Panc1 (cell line): ENCODE measurements at regions not wholly inside any gene's neighbourhood (a gene's known extent, or its start where the extent isn't known, plus 50 kb on each side); places are given as distances from the start of the nearest gene placed in this dataset.
"Not testable (repeated sequence)": the region's sequence is repeated elsewhere in the genome, so short reads cannot be mapped to it uniquely, and the experiment has no call there.

ENCODE experiments used
- ATAC-seq: fragments of 200-7000 bp; cut with Tn5 transposase; 2 replicates; pipeline ENCODE4 v1.9.1; 2020; ENCODE audit warnings: mild to moderate bottlenecking, moderate library complexity
- BruUV-seq: library from RNA; stranded (reverse); fragments of 400-500 nt; replicated peaks from 2 replicates; lab custom pipeline; 2021; lab: Mats Ljungman, UMichigan
- CTCF ChIA-PET: fragments of 300-600 bp; sonication (Branson Sonifier 250); formaldehyde crosslinking; loops from one replicate; lab custom pipeline; 2022; ENCODE audit warnings: antibody characterized with exemption; lab: Charles Lee
- POLR2A ChIA-PET: fragments of 300-600 bp; sonication (Branson Sonifier 250); formaldehyde crosslinking; loops from one replicate; lab custom pipeline; 2022; ENCODE audit warnings: antibody characterized with exemption; lab: Charles Lee
- DNase-seq: peaks from one replicate; pipeline ENCODE4 v3.0.0-alpha.2; 2010; ENCODE audit warnings: low read depth, low spot score
- H3K27ac ChIP-seq: 2 replicates; pipeline ENCODE4 v1.5.1; 2011; ENCODE audit warnings: mild to moderate bottlenecking, low read length, inconsistent platforms
- H3K27me3 ChIP-seq: fragments of 200-500 bp; sonication (Bioruptor generic); 2 replicates; pipeline ENCODE4 v1.6.0; 2014; ENCODE audit warnings: low read length, inconsistent platforms; ENCODE audit not compliant: control insufficient read depth, insufficient read depth
- H3K36me3 ChIP-seq: fragments of 200-500 bp; sonication (Bioruptor generic); 2 replicates; pipeline ENCODE4 v1.5.1; 2014; ENCODE audit warnings: inconsistent platforms, mild to moderate bottlenecking, low read length, moderate library complexity; ENCODE audit not compliant: control insufficient read depth, insufficient read depth
- H3K4me1 ChIP-seq: 2 replicates; pipeline ENCODE4 v1.5.1; 2011; ENCODE audit warnings: inconsistent platforms, mild to moderate bottlenecking, low read length, moderate library complexity; ENCODE audit not compliant: control insufficient read depth, insufficient read depth
- H3K4me3 ChIP-seq, 2 experiments: 2 replicates each; pipeline ENCODE4 v1.5.1; 2011 to 2012; ENCODE audit warnings: low read depth in 2 of 2, low read length in 2 of 2, mild to moderate bottlenecking in 2 of 2, inconsistent platforms in 1 of 2, moderate library complexity in 1 of 2
- H3K9me3 ChIP-seq: fragments of 200-500 bp; sonication (Bioruptor generic); 2 replicates; pipeline ENCODE4 v1.5.1; 2014; ENCODE audit warnings: low read depth, mild to moderate bottlenecking, inconsistent platforms, low read length, moderate library complexity; ENCODE audit not compliant: control insufficient read depth, insufficient read depth
- in situ Hi-C: cut with HindIII; loops from 2 replicates; pipeline ENCODE4 v1.10.0; 2016; ENCODE audit warnings: low sequenced_read_pairs, low pct_unique_long_range_greater_than_20kb
- intact Hi-C: fragments of 100-400 bp; cut with micrococcal nuclease; formaldehyde crosslinking; loops from one replicate; pipeline ENCODE4 v1.10.0; 2022; ENCODE audit not compliant: unreplicated experiment
- TF ChIP-seq, protein P1 (sequence below): fragments of 450-650 bp; IDR thresholded peaks from 2 replicates; pipeline ENCODE4 v1.5.1; 2017; ENCODE audit warnings: mild to moderate bottlenecking

DNA sequence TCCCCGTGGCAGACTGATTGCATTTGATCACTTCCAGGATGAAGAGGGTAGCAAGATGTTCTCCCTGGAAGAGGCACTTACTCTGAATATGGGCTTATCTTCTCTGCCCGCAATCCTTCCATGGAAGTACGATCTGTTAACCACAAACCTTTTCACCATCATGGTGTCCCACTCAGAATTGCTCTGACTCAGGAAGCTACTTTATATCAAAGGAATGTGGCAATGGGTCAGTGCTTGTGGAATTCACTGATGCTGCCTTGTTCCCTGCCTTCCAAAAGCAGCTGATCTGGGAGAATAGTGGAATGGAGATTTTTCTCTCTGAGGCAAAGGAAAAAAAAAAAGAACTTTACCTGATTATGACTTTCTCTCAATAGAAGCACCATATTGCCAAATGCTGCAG lies 306.1 kb upstream of the WSB1 start:
- in situ Hi-C loops, H3K4me1 ChIP-seq, DNase-seq: not testable (repeated sequence)

DNA sequence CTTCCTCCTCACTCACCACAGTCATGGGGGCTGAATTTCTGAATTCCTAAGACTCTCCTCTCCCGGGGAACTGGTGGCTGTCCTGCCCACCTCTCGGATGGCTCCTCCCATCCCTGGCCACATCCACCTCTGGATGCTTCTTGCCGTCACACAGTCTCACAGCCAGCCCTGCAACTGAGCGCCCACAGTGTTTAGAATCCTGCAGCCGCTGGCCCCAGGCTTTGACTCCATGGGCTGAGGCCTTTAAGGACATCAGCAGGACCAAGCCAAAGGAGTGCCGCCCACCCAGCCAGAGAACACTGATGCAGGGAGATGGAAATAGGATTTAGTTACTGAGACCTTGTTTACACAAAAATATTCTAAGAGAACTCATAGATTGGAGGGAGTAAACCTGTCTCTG lies 299.3 kb upstream of the WSB1 start:
- H3K9me3 ChIP-seq, H3K36me3 ChIP-seq, H3K27me3 ChIP-seq, H3K4me3 ChIP-seq, H3K4me1 ChIP-seq, DNase-seq, POLR2A ChIA-PET, ATAC-seq, BruUV-seq, H3K27ac ChIP-seq, CTCF ChIA-PET, in situ Hi-C loops: not testable (repeated sequence)
- intact Hi-C loops, result loop anchor here (10.0 kb wide), 1 partner anchor 120 kb away; no protein-coding TSS in a partner anchor

More for the DNA sequence above, 306.1 kb upstream of the WSB1 start:
- H3K36me3 ChIP-seq, CTCF ChIA-PET, H3K4me3 ChIP-seq, ATAC-seq, intact Hi-C loops, BruUV-seq, H3K27ac ChIP-seq, H3K27me3 ChIP-seq, H3K9me3 ChIP-seq: not testable (repeated sequence)
- POLR2A ChIA-PET, result interaction anchor here (0.7 kb wide), 1 partner anchor 321 kb away, joined by 5 read pairs; no protein-coding TSS in a partner anchor

DNA sequence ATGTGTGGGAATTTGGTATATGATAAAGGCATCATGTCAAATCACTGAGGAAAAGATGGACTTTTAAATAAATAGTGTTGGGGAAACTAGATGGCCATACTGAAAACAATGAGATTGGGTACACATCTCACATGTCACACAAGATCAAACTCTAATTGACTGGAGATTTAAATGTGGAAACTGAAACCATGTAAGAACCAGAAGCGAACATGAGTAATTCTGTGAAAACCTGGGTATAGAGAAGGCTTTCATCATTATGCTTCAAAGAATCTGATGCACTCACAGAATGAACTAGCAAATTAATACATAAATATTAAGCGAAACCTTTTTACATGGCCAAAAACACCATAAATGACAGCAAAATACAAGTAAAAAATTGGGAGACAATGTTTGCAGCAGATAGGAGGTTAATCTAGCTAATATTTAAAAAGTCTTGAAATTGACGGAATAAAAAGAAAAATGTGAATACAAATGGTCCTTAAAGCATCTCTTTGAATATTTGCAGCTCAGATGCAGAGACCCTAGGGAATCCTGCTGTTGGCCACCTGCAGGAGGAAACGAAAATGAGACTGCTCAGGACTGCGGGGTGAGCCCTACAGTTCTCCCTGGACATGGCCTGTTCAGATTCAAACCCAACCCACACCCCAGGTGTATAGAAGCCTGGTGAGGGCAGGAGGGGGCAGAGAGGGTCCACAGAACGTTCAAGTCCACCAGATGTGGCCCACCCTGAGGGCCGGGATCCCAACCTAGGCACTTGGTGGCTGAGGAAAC lies 297.6 kb upstream of the WSB1 start:
- DNase-seq, BruUV-seq, CTCF ChIA-PET, H3K4me3 ChIP-seq, in situ Hi-C loops, H3K27ac ChIP-seq, POLR2A ChIA-PET, H3K9me3 ChIP-seq, H3K36me3 ChIP-seq, H3K4me1 ChIP-seq, H3K27me3 ChIP-seq, ATAC-seq: not testable (repeated sequence)
- intact Hi-C loops, result loop anchor here (10.0 kb wide), 1 partner anchor 118 kb away; no protein-coding TSS in a partner anchor

DNA sequence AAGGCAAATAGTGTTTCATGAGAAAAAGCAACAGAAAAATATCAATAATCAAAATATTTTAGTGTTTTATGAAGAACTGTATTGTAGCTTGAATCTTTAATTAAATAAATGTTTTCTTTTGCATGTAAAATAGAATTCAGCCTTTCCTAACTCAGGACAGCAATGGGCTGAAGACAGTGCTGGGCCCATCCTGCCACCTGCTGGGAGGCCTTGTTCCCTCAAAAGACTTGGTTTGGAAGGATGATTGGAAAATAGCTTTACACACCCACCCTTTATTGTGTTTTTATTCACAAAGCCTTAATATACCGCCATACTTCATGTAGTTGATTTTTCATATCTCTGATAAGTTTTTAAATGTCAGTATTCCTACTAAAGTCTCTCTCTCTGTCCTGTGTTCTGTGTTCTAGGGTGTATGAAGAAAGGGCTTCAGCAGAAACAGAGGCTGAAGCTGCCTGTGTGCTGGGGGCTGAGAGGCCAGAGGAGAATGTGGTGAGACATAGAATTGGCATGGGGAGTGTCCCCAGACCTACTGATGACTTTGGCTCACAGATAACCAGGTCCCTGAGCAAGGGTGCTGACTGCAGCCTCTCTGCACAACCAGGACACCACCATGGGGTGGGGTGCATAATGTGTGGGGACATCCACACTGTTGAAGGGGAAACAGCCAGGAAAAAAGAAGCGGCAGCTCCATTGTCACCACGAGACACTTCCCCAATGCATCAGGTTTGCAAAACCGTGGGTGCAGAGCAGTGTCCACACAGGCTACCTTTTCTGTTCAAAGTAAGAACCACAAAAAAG lies 286.0 kb upstream of the WSB1 start:
- H3K36me3 ChIP-seq, DNase-seq, H3K9me3 ChIP-seq, POLR2A ChIA-PET, intact Hi-C loops, in situ Hi-C loops, H3K4me1 ChIP-seq, CTCF ChIA-PET, H3K27ac ChIP-seq, BruUV-seq, H3K27me3 ChIP-seq, H3K4me3 ChIP-seq: not testable (repeated sequence)
- TF ChIP-seq, protein P1, sequence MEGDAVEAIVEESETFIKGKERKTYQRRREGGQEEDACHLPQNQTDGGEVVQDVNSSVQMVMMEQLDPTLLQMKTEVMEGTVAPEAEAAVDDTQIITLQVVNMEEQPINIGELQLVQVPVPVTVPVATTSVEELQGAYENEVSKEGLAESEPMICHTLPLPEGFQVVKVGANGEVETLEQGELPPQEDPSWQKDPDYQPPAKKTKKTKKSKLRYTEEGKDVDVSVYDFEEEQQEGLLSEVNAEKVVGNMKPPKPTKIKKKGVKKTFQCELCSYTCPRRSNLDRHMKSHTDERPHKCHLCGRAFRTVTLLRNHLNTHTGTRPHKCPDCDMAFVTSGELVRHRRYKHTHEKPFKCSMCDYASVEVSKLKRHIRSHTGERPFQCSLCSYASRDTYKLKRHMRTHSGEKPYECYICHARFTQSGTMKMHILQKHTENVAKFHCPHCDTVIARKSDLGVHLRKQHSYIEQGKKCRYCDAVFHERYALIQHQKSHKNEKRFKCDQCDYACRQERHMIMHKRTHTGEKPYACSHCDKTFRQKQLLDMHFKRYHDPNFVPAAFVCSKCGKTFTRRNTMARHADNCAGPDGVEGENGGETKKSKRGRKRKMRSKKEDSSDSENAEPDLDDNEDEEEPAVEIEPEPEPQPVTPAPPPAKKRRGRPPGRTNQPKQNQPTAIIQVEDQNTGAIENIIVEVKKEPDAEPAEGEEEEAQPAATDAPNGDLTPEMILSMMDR, result peak; percentile 47
- 0 out of 2 replicates have a peak, but pooled peaks have one; percentile 30 for ATAC-seq
